ENCODE measurements at regions not wholly inside any gene's neighbourhood (a gene's known extent, or its start where the extent isn't known, plus 50 kb on each side); places are given as distances from the start of the nearest gene placed in this dataset.

- TF ChIP-seq SP1 (IDR thresholded peaks at IDR 0.05) (no peak), NFRKB (IDR thresholded peaks at IDR 0.05) (no peak), L3MBTL2 (conservative IDR thresholded peaks at IDR 0.05) (no peak)
Observed at GRCh38 chr7:51929818-51930217, 613.2 kb upstream of the COBL start.

Data from HEK293T (cell line).